ENCODE measurements at regions not wholly inside any gene's neighbourhood (a gene's known extent, or its start where the extent isn't known, plus 50 kb on each side); places are given as distances from the start of the nearest gene placed in this dataset.

DNA sequence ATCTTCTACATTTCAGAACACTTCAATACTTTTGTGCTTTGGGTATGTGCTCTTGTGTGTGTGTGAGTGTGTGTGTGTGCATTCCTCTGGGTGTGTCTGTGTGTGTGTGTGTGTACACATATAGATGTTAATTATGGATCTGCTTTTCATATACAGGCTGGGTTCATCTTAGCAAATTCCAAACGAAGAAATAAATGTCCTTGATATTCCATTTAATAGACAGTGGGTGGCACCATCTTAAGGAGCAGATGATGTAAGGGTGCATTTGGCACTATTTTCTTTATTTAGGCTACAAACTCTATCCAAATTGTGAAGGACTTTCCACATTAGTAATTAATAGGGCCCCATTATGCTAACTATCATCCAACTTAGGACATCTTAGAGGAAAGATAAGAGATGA lies 425.8 kb upstream of the POU3F3 start:
- H3K9me3 ChIP-seq (ENCODE audit: low read depth, low read length), result no peaks in the 10 kb centered on the region
- H2AFZ ChIP-seq (ENCODE audit: low read length), result no peak overlapping the region
- DNase-seq (ENCODE audit: insufficient read length, low spot score, missing footprints), result no peak
- H3K4me3 ChIP-seq (ENCODE audit: insufficient read depth, low read length), result no peak overlapping the region
- H3K4me1 ChIP-seq (ENCODE audit: insufficient read depth, low read length), result no peaks in the 10 kb centered on the region
- H3K27ac ChIP-seq (ENCODE audit: low read depth, low read length), result no peak overlapping the region
- no peak for TF ChIP-seq CTCF (IDR thresholded peaks at IDR 0.05; ENCODE audit: extremely low read depth, low read depth, low read length)
- H3K27me3 ChIP-seq (ENCODE audit: insufficient read depth, low read length), result no peaks in the 10 kb centered on the region
- no peaks in the 10 kb centered on the region for H3K36me3 ChIP-seq (ENCODE audit: insufficient read depth, low read length)
- no peaks in the 10 kb centered on the region for H3K79me2 ChIP-seq (ENCODE audit: insufficient read depth, low read length)
- no peak overlapping the region for H3K4me2 ChIP-seq (ENCODE audit: insufficient read depth, low read length)
- no peaks in the 10 kb centered on the region for H4K20me1 ChIP-seq (ENCODE audit: insufficient read depth, low read length)

DNA sequence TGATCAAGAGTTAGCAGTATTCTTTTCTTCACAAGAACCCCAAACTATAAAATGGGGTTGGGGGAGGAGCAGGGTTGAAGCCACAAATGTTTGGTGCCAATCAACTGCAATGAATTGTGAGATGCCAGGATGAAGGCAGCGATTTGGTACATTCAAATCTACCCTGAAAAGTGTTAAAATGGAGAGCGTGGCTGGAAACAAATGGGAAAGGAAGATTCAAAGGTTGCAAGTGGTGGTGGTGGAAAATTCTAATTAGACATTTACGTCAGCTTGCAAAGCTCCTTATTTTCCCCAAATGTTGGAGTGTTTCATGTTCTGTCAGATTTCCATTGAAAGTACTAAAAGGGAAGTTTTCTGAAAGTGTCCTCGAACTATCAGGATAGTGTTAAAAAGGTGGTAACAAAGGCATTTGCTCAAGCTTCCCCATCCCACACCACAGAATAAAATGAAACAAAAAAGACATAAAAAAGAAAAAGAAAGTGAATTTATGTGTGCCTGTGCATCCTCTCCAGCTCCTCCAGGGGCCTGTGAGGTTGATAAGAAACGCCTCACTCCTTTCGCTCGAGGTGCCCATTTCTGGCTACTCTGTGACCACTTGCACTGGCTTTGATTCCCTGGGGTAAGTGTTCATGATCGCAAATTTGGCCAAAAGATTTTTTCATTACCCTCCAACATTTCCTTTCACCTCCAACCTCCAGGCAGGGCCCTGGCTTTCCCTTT lies 424.1 kb upstream of the POU3F3 start:
- no peaks in the 10 kb centered on the region for H3K4me1 ChIP-seq (ENCODE audit: insufficient read depth, low read length)
- H2AFZ ChIP-seq (ENCODE audit: low read length), result no peak overlapping the region
- no peak overlapping the region for H3K27ac ChIP-seq (ENCODE audit: low read depth, low read length)
- TF ChIP-seq CTCF (IDR thresholded peaks at IDR 0.05; ENCODE audit: extremely low read depth, low read depth, low read length), result no peak
- H3K79me2 ChIP-seq (ENCODE audit: insufficient read depth, low read length), result no peaks in the 10 kb centered on the region
- no peaks in the 10 kb centered on the region for H3K27me3 ChIP-seq (ENCODE audit: insufficient read depth, low read length)
- H3K9me3 ChIP-seq (ENCODE audit: low read depth, low read length), result no peaks in the 10 kb centered on the region
- no peak overlapping the region for H3K4me3 ChIP-seq (ENCODE audit: insufficient read depth, low read length)
- H3K4me2 ChIP-seq (ENCODE audit: insufficient read depth, low read length), result no peak overlapping the region
- peak; percentile 43 for DNase-seq (ENCODE audit: insufficient read length, low spot score, missing footprints)
- no peaks in the 10 kb centered on the region for H3K36me3 ChIP-seq (ENCODE audit: insufficient read depth, low read length)
- no peaks in the 10 kb centered on the region for H4K20me1 ChIP-seq (ENCODE audit: insufficient read depth, low read length)

GRCh38 chr2:104430359-104430740 lies 423.6 kb upstream of the POU3F3 start:
- Histone ChIP-seq H3K4me1 (ENCODE audit: insufficient read depth, low read length) (no peaks in the 10 kb centered on the region), H3K27ac (ENCODE audit: low read depth, low read length) (no peak overlapping the region), H2AFZ (ENCODE audit: low read length) (no peak overlapping the region), H3K4me3 (ENCODE audit: insufficient read depth, low read length) (no peak overlapping the region), H3K4me2 (ENCODE audit: insufficient read depth, low read length) (no peak overlapping the region), H3K36me3 (ENCODE audit: insufficient read depth, low read length) (no peaks in the 10 kb centered on the region), H4K20me1 (ENCODE audit: insufficient read depth, low read length) (no peaks in the 10 kb centered on the region), H3K79me2 (ENCODE audit: insufficient read depth, low read length) (no peaks in the 10 kb centered on the region), H3K27me3 (ENCODE audit: insufficient read depth, low read length) (no peaks in the 10 kb centered on the region), H3K9me3 (ENCODE audit: low read depth, low read length) (no peaks in the 10 kb centered on the region)
- no peak for DNase-seq (ENCODE audit: insufficient read length, low spot score, missing footprints)
- no peak for TF ChIP-seq CTCF (IDR thresholded peaks at IDR 0.05; ENCODE audit: extremely low read depth, low read depth, low read length)

GRCh38 chr2:104430852-104431251 lies 423.1 kb upstream of the POU3F3 start:
- Histone ChIP-seq H3K36me3 (ENCODE audit: insufficient read depth, low read length) (no peaks in the 10 kb centered on the region), H3K9me3 (ENCODE audit: low read depth, low read length) (no peaks in the 10 kb centered on the region), H3K4me1 (ENCODE audit: insufficient read depth, low read length) (no peaks in the 10 kb centered on the region), H3K27me3 (ENCODE audit: insufficient read depth, low read length) (no peaks in the 10 kb centered on the region), H2AFZ (ENCODE audit: low read length) (no peak overlapping the region), H3K4me2 (ENCODE audit: insufficient read depth, low read length) (no peak overlapping the region), H3K4me3 (ENCODE audit: insufficient read depth, low read length) (no peak overlapping the region), H3K79me2 (ENCODE audit: insufficient read depth, low read length) (no peaks in the 10 kb centered on the region), H3K27ac (ENCODE audit: low read depth, low read length) (no peak overlapping the region), H4K20me1 (ENCODE audit: insufficient read depth, low read length) (no peaks in the 10 kb centered on the region)
- TF ChIP-seq CTCF (IDR thresholded peaks at IDR 0.05; ENCODE audit: extremely low read depth, low read depth, low read length), result no peak
- DNase-seq (ENCODE audit: insufficient read length, low spot score, missing footprints), result no peak
